WTC11 (cell line): ENCODE measurements at regions not wholly inside any gene's neighbourhood (a gene's known extent, or its start where the extent isn't known, plus 50 kb on each side); places are given as distances from the start of the nearest gene placed in this dataset.

Experiments used
- CTCF ChIP-seq: fragments of 200-600 bp; IDR thresholded peaks from 2 replicates; pipeline ENCODE4 v1.8.0; 2022; ENCODE audit warnings: antibody characterized with exemption
- ZNF232 ChIP-seq: sonication (generic); formaldehyde crosslinking; IDR thresholded peaks from 2 replicates; pipeline ENCODE4 v1.8.0; 2022; ENCODE audit warnings: mild to moderate bottlenecking, missing genetic modification reagents

- TF ChIP-seq ZNF232 (CRISPR knock-in tag) (no peak), CTCF (no peak)
Observed at GRCh38 chr4:102440498-102440897, 60.7 kb upstream of the NFKB1 start.
